H1 (cell line): ENCODE measurements at regions not wholly inside any gene's neighbourhood (a gene's known extent, or its start where the extent isn't known, plus 50 kb on each side); places are given as distances from the start of the nearest gene placed in this dataset.

Experiments used
- CTCF ChIA-PET: fragments of 300-600 bp; sonication (Branson Sonifier 250); formaldehyde crosslinking; loops from one replicate; lab custom pipeline; 2021; ENCODE audit not compliant: partially characterized antibody; lab: Charles Lee
- POLR2A ChIA-PET: fragments of 300-600 bp; sonication (Branson Sonifier 250); formaldehyde crosslinking; loops from one replicate; lab custom pipeline; 2021; ENCODE audit warnings: inconsistent platforms; ENCODE audit not compliant: partially characterized antibody; lab: Charles Lee
- DNase-seq, 2 experiments: peaks; one replicate each; pipeline versions ENCODE4 v3.0.0 to v3.0.0-alpha.2; 2010 to 2022; ENCODE audit warnings: low spot score in 2 of 2, low read depth in 1 of 2, mixed read lengths in 1 of 2
- FAIRE-seq: peaks from 2 replicates; lab custom pipeline; 2011; peaks lifted over from hg19 to GRCh38; lab: Jason Lieb, UNC
- H2AFZ ChIP-seq: 2 replicates; pipeline ENCODE4 v1.8.1; 2012; ENCODE audit warnings: low read length, inconsistent platforms
- H2AK5ac ChIP-seq: 2 replicates; pipeline ENCODE4 v1.6.1; 2013; ENCODE audit warnings: low read depth, low read length
- H2BK120ac ChIP-seq: replicated peaks from 2 replicates; pipeline ENCODE3; 2013; ENCODE audit warnings: low read depth, low read length, inconsistent platforms
- H2BK12ac ChIP-seq: 2 replicates; pipeline ENCODE4 v1.6.1; 2013; ENCODE audit warnings: low read depth, low read length
- H2BK15ac ChIP-seq: 2 replicates; pipeline ENCODE4 v1.6.1; 2013; ENCODE audit warnings: low read length
- H2BK20ac ChIP-seq: 2 replicates; pipeline ENCODE4 v1.6.1; 2013; ENCODE audit warnings: low read length
- H2BK5ac ChIP-seq: 2 replicates; pipeline ENCODE4 v1.6.1; 2013; ENCODE audit warnings: low read depth, low read length
- H3K14ac ChIP-seq: 2 replicates; pipeline ENCODE4 v1.6.1; 2013; ENCODE audit warnings: inconsistent platforms; ENCODE audit not compliant: insufficient read length
- H3K18ac ChIP-seq: 2 replicates; pipeline ENCODE4 v1.6.1; 2013; ENCODE audit warnings: low read length; ENCODE audit errors: extremely low read depth
- H3K23ac ChIP-seq: 2 replicates; pipeline ENCODE4 v1.6.1; 2013; ENCODE audit warnings: inconsistent platforms; ENCODE audit not compliant: insufficient read length
- H3K23me2 ChIP-seq: 2 replicates; pipeline ENCODE4 v1.6.1; 2013; ENCODE audit warnings: low read depth, low read length
- H3K27ac ChIP-seq: 2 replicates; pipeline ENCODE4 v1.6.1; 2011; ENCODE audit warnings: low read depth, low read length, inconsistent platforms
- H3K27me3 ChIP-seq, 4 experiments: replicated peaks in 1 of 4; 1 replicate in 1 of 4; 2 replicates in 3 of 4; pipeline versions ENCODE4 v1.6.1 to v1.8.1; 2011 to 2013; ENCODE audit warnings: low read length in 3 of 4, mild to moderate bottlenecking in 3 of 4, inconsistent platforms in 2 of 4, mixed read lengths in 2 of 4, moderate library complexity in 1 of 4; ENCODE audit not compliant: control insufficient read depth in 3 of 4, insufficient read depth in 3 of 4; ENCODE audit errors: extremely low read depth in 1 of 4
- H3K36me3 ChIP-seq, 4 experiments: 2 replicates each; pipeline versions ENCODE4 v1.6.1 to v1.8.1; 2011 to 2013; ENCODE audit warnings: mild to moderate bottlenecking in 4 of 4, low read length in 3 of 4, moderate library complexity in 2 of 4, control low read depth in 1 of 4, inconsistent platforms in 1 of 4; ENCODE audit not compliant: insufficient read depth in 4 of 4, control insufficient read depth in 2 of 4
- H3K4ac ChIP-seq: replicated peaks from 2 replicates; pipeline ENCODE3; 2013; ENCODE audit warnings: low read length, low read depth, mixed read lengths, inconsistent platforms; ENCODE audit not compliant: insufficient read length
- H3K4me1 ChIP-seq, 4 experiments: replicated peaks in 1 of 4; 1 replicate in 1 of 4; 2 replicates in 3 of 4; pipeline versions ENCODE4 v1.6.1 to v1.8.1; 2011 to 2013; ENCODE audit warnings: low read length in 3 of 4, inconsistent platforms in 2 of 4, mixed read lengths in 1 of 4; ENCODE audit not compliant: insufficient read depth in 4 of 4, control insufficient read depth in 3 of 4
- H3K4me2 ChIP-seq, 2 experiments: 2 replicates each; pipeline versions ENCODE4 v1.6.1 to v1.8.1; 2011 to 2013; ENCODE audit warnings: low read depth in 2 of 2, low read length in 2 of 2, control low read depth in 1 of 2, inconsistent platforms in 1 of 2, mild to moderate bottlenecking in 1 of 2; ENCODE audit not compliant: insufficient read depth in 1 of 2
- H3K4me3 ChIP-seq, 4 experiments: fragments of 200-600, 300-600 bp in 1 of 4; sonication (generic), shearing (Covaris generic), sonication (Bioruptor Twin) in 1 of 4; 2 replicates each; pipeline versions ENCODE4 v1.5.1 to v1.8.1; 2011 to 2016; ENCODE audit warnings: low read length in 4 of 4, low read depth in 3 of 4, control low read depth in 2 of 4, inconsistent platforms in 2 of 4, mild to moderate bottlenecking in 2 of 4, mixed read lengths in 1 of 4, moderate library complexity in 1 of 4; ENCODE audit not compliant: insufficient read depth in 2 of 4; ENCODE audit errors: extremely low read depth in 1 of 4
- H3K56ac ChIP-seq: replicated peaks from 2 replicates; pipeline ENCODE3; 2013; ENCODE audit warnings: low read depth, mild to moderate bottlenecking, mixed read lengths, low read length, inconsistent platforms; ENCODE audit not compliant: insufficient read length
- H3K79me1 ChIP-seq: 2 replicates; pipeline ENCODE4 v1.6.1; 2013; ENCODE audit warnings: low read depth, low read length, control low read depth
- H3K79me2 ChIP-seq, 2 experiments: 2 replicates each; pipeline versions ENCODE4 v1.6.1 to v1.8.1; 2012 to 2013; ENCODE audit warnings: low read length in 2 of 2, mild to moderate bottlenecking in 2 of 2, inconsistent platforms in 1 of 2; ENCODE audit not compliant: insufficient read depth in 2 of 2, control insufficient read depth in 1 of 2
- H3K9ac ChIP-seq, 4 experiments: replicated peaks in 1 of 4; 1 replicate in 1 of 4; 2 replicates in 3 of 4; pipeline versions ENCODE4 v1.6.1 to v1.8.1; 2011 to 2013; ENCODE audit warnings: low read depth in 3 of 4, low read length in 3 of 4, control low read depth in 2 of 4, mild to moderate bottlenecking in 2 of 4, moderate library complexity in 2 of 4, inconsistent platforms in 1 of 4; ENCODE audit errors: extremely low read depth in 1 of 4
- H3K9me3 ChIP-seq, 2 experiments: 2 replicates each; pipeline versions ENCODE4 v1.6.1 to v1.8.1; 2012 to 2013; ENCODE audit warnings: mild to moderate bottlenecking in 2 of 2, moderate library complexity in 2 of 2, control low read depth in 1 of 2, inconsistent platforms in 1 of 2, low read depth in 1 of 2, low read length in 1 of 2, mixed read lengths in 1 of 2; ENCODE audit not compliant: insufficient read depth in 2 of 2
- H4K20me1 ChIP-seq, 2 experiments: replicated peaks in 1 of 2; 2 replicates each; pipeline versions ENCODE3 to v1.8.1; 2011 to 2013; ENCODE audit warnings: inconsistent platforms in 2 of 2, low read length in 2 of 2, mild to moderate bottlenecking in 1 of 2; ENCODE audit not compliant: insufficient read depth in 2 of 2, control insufficient read depth in 1 of 2
- H4K5ac ChIP-seq: 2 replicates; pipeline ENCODE4 v1.6.1; 2013; ENCODE audit warnings: low read length, low read depth, mixed read lengths, inconsistent platforms; ENCODE audit not compliant: insufficient read length
- H4K8ac ChIP-seq: 2 replicates; pipeline ENCODE4 v1.8.0; 2013; ENCODE audit warnings: mild to moderate bottlenecking, moderate library complexity, low read length, inconsistent platforms; ENCODE audit not compliant: insufficient read depth; ENCODE audit errors: extremely low read depth
- H4K91ac ChIP-seq: replicated peaks from 2 replicates; pipeline ENCODE3; 2013; ENCODE audit warnings: low read length, mixed read lengths, inconsistent platforms; ENCODE audit not compliant: insufficient read length
- BACH1 ChIP-seq: IDR thresholded peaks from 2 replicates; pipeline ENCODE4 v1.6.1; 2012; ENCODE audit warnings: low read length, improper control_type of control experiment
- CBX5 ChIP-seq: fragments of 300-800, 300-1000 bp; sonication (generic); IDR thresholded peaks from 2 replicates; pipeline ENCODE4 v1.7.1; 2016; ENCODE audit warnings: antibody characterized with exemption, low read length, low read depth
- CHD2 ChIP-seq: IDR thresholded peaks from 2 replicates; pipeline ENCODE4 v1.6.1; 2012; ENCODE audit warnings: low read length, improper control_type of control experiment
- CTBP2 ChIP-seq: IDR thresholded peaks from 2 replicates; pipeline ENCODE4 v1.7.0; 2011; ENCODE audit warnings: borderline replicate concordance, mild to moderate bottlenecking, moderate library complexity, mixed read lengths, low read length; ENCODE audit not compliant: insufficient read depth, insufficient read length
- EGR1 ChIP-seq: IDR thresholded peaks from 2 replicates; pipeline ENCODE4 v1.6.1; 2011; ENCODE audit warnings: low read depth, low read length, borderline replicate concordance
- KDM5A ChIP-seq: fragments of 200-600 bp; IDR thresholded peaks from 2 replicates; pipeline ENCODE4 v1.7.1; 2012; ENCODE audit warnings: mild to moderate bottlenecking, low read length, inconsistent platforms, mixed read lengths
- MAX ChIP-seq: IDR thresholded peaks from 2 replicates; pipeline ENCODE4 v1.6.1; 2012; ENCODE audit warnings: inconsistent platforms
- POLR2A ChIP-seq, 2 experiments: IDR thresholded peaks; 1 replicate in 1 of 2; 2 replicates in 1 of 2; pipeline ENCODE4 v1.6.1; 2011; ENCODE audit warnings: low read depth in 2 of 2, low read length in 2 of 2, mild to moderate bottlenecking in 2 of 2; ENCODE audit errors: control extremely low read depth in 1 of 2
- RAD21 ChIP-seq, 2 experiments: IDR thresholded peaks in 1 of 2; conservative IDR thresholded peaks in 1 of 2; 2 replicates each; pipeline ENCODE4 v1.6.1; 2011; ENCODE audit warnings: low read depth in 2 of 2, low read length in 2 of 2, improper control_type of control experiment in 1 of 2, inconsistent platforms in 1 of 2, mild to moderate bottlenecking in 1 of 2, moderate library complexity in 1 of 2
- SP2 ChIP-seq: IDR thresholded peaks from 2 replicates; pipeline ENCODE4 v1.6.1; 2012; ENCODE audit warnings: mild to moderate bottlenecking, low read length, inconsistent platforms
- TAF1 ChIP-seq: IDR thresholded peaks from 2 replicates; pipeline ENCODE4 v1.6.1; 2011; ENCODE audit warnings: mild to moderate bottlenecking, low read depth, low read length
- TEAD4 ChIP-seq: IDR thresholded peaks from 2 replicates; pipeline ENCODE4 v1.6.1; 2012; ENCODE audit warnings: low read depth, low read length, inconsistent platforms, mixed read lengths
- WGBS, 2 experiments: shearing (Covaris generic) in 1 of 2; methylation state at CpG; one replicate each; pipeline versions ENCODE4 v1.1.6 to v1.1.7; 2013 to 2015; ENCODE audit warnings: low lambda C conversion rate in 2 of 2, mixed read lengths in 2 of 2, inconsistent platforms in 1 of 2, low coverage in 1 of 2, missing lambda C conversion rate in 1 of 2; ENCODE audit not compliant: insufficient replicate concordance in 2 of 2, insufficient coverage in 1 of 2, insufficient read length in 1 of 2; ENCODE audit errors: extremely low coverage in 1 of 2, missing lambda C conversion rate in 1 of 2; 5-methylcytosine and 5-hydroxymethylcytosine counted together

- H3K9ac ChIP-seq = no peak overlapping the region
- no peak overlapping the region for H2BK12ac ChIP-seq
- H3K56ac ChIP-seq = no peak overlapping the region
- no peak overlapping the region for H3K4me2 ChIP-seq
- H2AK5ac ChIP-seq = no peak overlapping the region
- no peak overlapping the region for H2BK15ac ChIP-seq
- H4K5ac ChIP-seq = no peak overlapping the region
- no peak overlapping the region for H2BK5ac ChIP-seq
- H4K20me1 ChIP-seq = no peaks in the 10 kb centered on the region
- no peak overlapping the region for H3K27ac ChIP-seq
- no peak overlapping the region for H2BK20ac ChIP-seq
- no peaks in the 10 kb centered on the region for H3K36me3 ChIP-seq
- no peaks in the 10 kb centered on the region for H3K23me2 ChIP-seq
- DNase-seq (no peak), FAIRE-seq (no peak)
- no peak for TF ChIP-seq CTBP2
- TF ChIP-seq KDM5A = no peak
- TF ChIP-seq BACH1 = no peak
- TF ChIP-seq TAF1 = no peak
- no peak for TF ChIP-seq EGR1
- no peak for TF ChIP-seq TEAD4
- TF ChIP-seq MAX = no peak
- TF ChIP-seq CHD2 = no peak
- TF ChIP-seq RAD21 (IDR thresholded peaks at IDR 0.05 in 1 of 2, conservative IDR thresholded peaks at IDR 0.05 in 1 of 2; ENCODE audit: low read depth in 2 of 2, low read length in 2 of 2) = no peak
- no peak for TF ChIP-seq SP2
- no peak for TF ChIP-seq CBX5
- no peak for TF ChIP-seq POLR2A (IDR thresholded peaks at IDR 0.05; ENCODE audit: control extremely low read depth in 1 of 2, low read depth in 2 of 2, low read length in 2 of 2)
- 93% methylated on average over 5 of the region's 5 CpGs; no CpG with 5 or more reads in 1 of the 2 experiments for WGBS, 2 experiments
- no peak overlapping the region for H3K14ac ChIP-seq
- H3K4me3 ChIP-seq = no peak overlapping the region
- no peaks in the 10 kb centered on the region for H3K4me1 ChIP-seq
- no peaks in the 10 kb centered on the region for H3K79me2 ChIP-seq
- no peak overlapping the region for H3K18ac ChIP-seq
- no peak overlapping the region for H3K4ac ChIP-seq
- no peak overlapping the region for H3K23ac ChIP-seq
- no peaks in the 10 kb centered on the region for H3K79me1 ChIP-seq
- H3K27me3 ChIP-seq = no peaks in the 10 kb centered on the region
- H3K9me3 ChIP-seq = no peaks in the 10 kb centered on the region
- H4K8ac ChIP-seq = no peak overlapping the region
- H2AFZ ChIP-seq = no peak overlapping the region
- no peak overlapping the region for H4K91ac ChIP-seq
- H2BK120ac ChIP-seq = no peak overlapping the region
- CTCF ChIA-PET = interaction anchor here (0.6 to 1.0 kb wide), 2 partner anchors 8 to 180 kb away, joined by 3 to 5 read pairs; no protein-coding TSS in a partner anchor
- POLR2A ChIA-PET = no interaction called here
These were observed 216.7 kb upstream of the RBFOX1 start for GRCh38 chr16:7115898-7116297.
